ENCODE measurements at regions not wholly inside any gene's neighbourhood (a gene's known extent, or its start where the extent isn't known, plus 50 kb on each side); places are given as distances from the start of the nearest gene placed in this dataset.

GRCh38 chr14:86457481-86458135 is 927.7 kb downstream of the FLRT2 start:
- Histone ChIP-seq H3K27ac (ENCODE audit: low read depth in 1 of 2, low read length in 1 of 2) (no peak overlapping the region), H3K4me1 (ENCODE audit: control insufficient read depth in 5 of 5, insufficient read depth in 5 of 5, low read length in 5 of 5) (peaks cover 0 to 8% (median 0%) of the 10 kb centered on the region in 5 donors), H3K36me3 (ENCODE audit: control insufficient read depth in 4 of 4, insufficient read depth in 4 of 4, low read length in 4 of 4) (no peaks in the 10 kb centered on the region), H3K9ac (ENCODE audit: insufficient read depth in 1 of 2, low read length in 2 of 2) (no peak overlapping the region), H3K9me3 (ENCODE audit: control insufficient read depth in 4 of 4, insufficient read depth in 3 of 4, low read length in 3 of 4) (no peaks in the 10 kb centered on the region), H3K4me3 (no peak overlapping the region), H3K27me3 (ENCODE audit: control insufficient read depth in 3 of 3, insufficient read depth in 3 of 3, low read length in 2 of 3) (no peaks in the 10 kb centered on the region)
- DNase-seq (peak in 2 of 3 donors; percentile 75 to 79), ATAC-seq (ENCODE audit: insufficient read depth, low FRiP score) (no peak)
- TF ChIP-seq CTCF (IDR thresholded peaks at IDR 0.05; ENCODE audit: control extremely low read depth, extremely low read depth), result no peak
- WGBS, 2 donors, result 73 to 80% methylated on average over 2 of the region's 2 CpGs

GRCh38 chr14:86450085-86450484 is 920.1 kb downstream of the FLRT2 start:
- no peaks in the 10 kb centered on the region for H3K36me3 ChIP-seq (ENCODE audit: control insufficient read depth in 4 of 4, insufficient read depth in 4 of 4, low read length in 4 of 4)
- no peaks in the 10 kb centered on the region for H3K9me3 ChIP-seq (ENCODE audit: control insufficient read depth in 4 of 4, insufficient read depth in 3 of 4, low read length in 3 of 4)
- WGBS, 2 donors, result 71% methylated on average over 1 of the region's 1 CpG
- H3K27me3 ChIP-seq (ENCODE audit: control insufficient read depth in 3 of 3, insufficient read depth in 3 of 3, low read length in 2 of 3), result no peaks in the 10 kb centered on the region
- H3K4me3 ChIP-seq, result no peak overlapping the region
- TF ChIP-seq CTCF (IDR thresholded peaks at IDR 0.05; ENCODE audit: control extremely low read depth, extremely low read depth), result no peak
- no peak overlapping the region for H3K9ac ChIP-seq (ENCODE audit: insufficient read depth in 1 of 2, low read length in 2 of 2)
- H3K4me1 ChIP-seq (ENCODE audit: control insufficient read depth in 5 of 5, insufficient read depth in 5 of 5, low read length in 5 of 5), result no peaks in the 10 kb centered on the region
- H3K27ac ChIP-seq (ENCODE audit: low read depth in 1 of 2, low read length in 1 of 2), result no peak overlapping the region
- peak in 2 of 3 donors; percentile 47 to 60 for DNase-seq
- ATAC-seq (ENCODE audit: insufficient read depth, low FRiP score), result no peak

GRCh38 chr14:86442135-86442534 is 912.2 kb downstream of the FLRT2 start:
- H3K36me3 ChIP-seq (ENCODE audit: control insufficient read depth in 4 of 4, insufficient read depth in 4 of 4, low read length in 4 of 4), result no peaks in the 10 kb centered on the region
- no peak overlapping the region for H3K27ac ChIP-seq (ENCODE audit: low read depth in 1 of 2, low read length in 1 of 2)
- no peaks in the 10 kb centered on the region for H3K9me3 ChIP-seq (ENCODE audit: control insufficient read depth in 4 of 4, insufficient read depth in 3 of 4, low read length in 3 of 4)
- ATAC-seq (ENCODE audit: insufficient read depth, low FRiP score) (no peak), DNase-seq (no peak)
- no peaks in the 10 kb centered on the region for H3K27me3 ChIP-seq (ENCODE audit: control insufficient read depth in 3 of 3, insufficient read depth in 3 of 3, low read length in 2 of 3)
- WGBS, 2 donors, result 41 to 69% methylated on average over 8 of the region's 8 CpGs
- no peak overlapping the region for H3K4me3 ChIP-seq
- TF ChIP-seq CTCF (IDR thresholded peaks at IDR 0.05; ENCODE audit: control extremely low read depth, extremely low read depth), result no peak
- H3K4me1 ChIP-seq (ENCODE audit: control insufficient read depth in 5 of 5, insufficient read depth in 5 of 5, low read length in 5 of 5), result no peaks in the 10 kb centered on the region
- H3K9ac ChIP-seq (ENCODE audit: insufficient read depth in 1 of 2, low read length in 2 of 2), result no peak overlapping the region

- DNase-seq (peak in 2 of 3 donors; percentile 33 to 44), ATAC-seq (ENCODE audit: insufficient read depth, low FRiP score) (no peak)
- H3K27me3 ChIP-seq (ENCODE audit: control insufficient read depth in 3 of 3, insufficient read depth in 3 of 3, low read length in 2 of 3), result no peaks in the 10 kb centered on the region
- H3K27ac ChIP-seq (ENCODE audit: low read depth in 1 of 2, low read length in 1 of 2), result no peak overlapping the region
- H3K9me3 ChIP-seq (ENCODE audit: control insufficient read depth in 4 of 4, insufficient read depth in 3 of 4, low read length in 3 of 4), result no peaks in the 10 kb centered on the region
- no peak overlapping the region for H3K4me3 ChIP-seq
- TF ChIP-seq CTCF (IDR thresholded peaks at IDR 0.05; ENCODE audit: control extremely low read depth, extremely low read depth), result no peak
- 80 to 87% methylated on average over 7 of the region's 7 CpGs for WGBS, 2 donors
- peak overlapping the region in 1 of 2 donors; percentile 27 for H3K9ac ChIP-seq (ENCODE audit: insufficient read depth in 1 of 2, low read length in 2 of 2)
- peaks cover 0 to 6% (median 0%) of the 10 kb centered on the region in 5 donors for H3K4me1 ChIP-seq (ENCODE audit: control insufficient read depth in 5 of 5, insufficient read depth in 5 of 5, low read length in 5 of 5)
- no peaks in the 10 kb centered on the region for H3K36me3 ChIP-seq (ENCODE audit: control insufficient read depth in 4 of 4, insufficient read depth in 4 of 4, low read length in 4 of 4)
Observed at GRCh38 chr14:86430853-86431252, 900.9 kb downstream of the FLRT2 start.
